Neural cell (in vitro differentiated cells): ENCODE measurements at regions not wholly inside any gene's neighbourhood (a gene's known extent, or its start where the extent isn't known, plus 50 kb on each side); places are given as distances from the start of the nearest gene placed in this dataset.

Experiments
- CTCF ChIP-seq: fragments of 450-650 bp; IDR thresholded peaks from 2 replicates; pipeline ENCODE4 v1.5.1; 2014; ENCODE audit warnings: antibody characterized with exemption, mild to moderate bottlenecking, moderate library complexity; ENCODE audit not compliant: poor library complexity, severe bottlenecking
- EP300 ChIP-seq: fragments of 450-650 bp; conservative IDR thresholded peaks from 2 replicates; pipeline ENCODE4 v1.6.1; 2014; ENCODE audit warnings: antibody characterized with exemption, mild to moderate bottlenecking, moderate library complexity; ENCODE audit not compliant: poor library complexity, severe bottlenecking
- EZH2 ChIP-seq: fragments of 200-600, 300-800 bp; shearing (Covaris generic), sonication (generic); IDR thresholded peaks from 2 replicates; pipeline ENCODE4 v1.6.1; 2014; ENCODE audit warnings: antibody characterized with exemption, low read length, borderline replicate concordance, mild to moderate bottlenecking; ENCODE audit not compliant: insufficient read depth, poor library complexity, severe bottlenecking
- MXI1 ChIP-seq: fragments of 450-650 bp; conservative IDR thresholded peaks from 2 replicates; pipeline ENCODE4 v1.6.1; 2014; ENCODE audit warnings: antibody characterized with exemption, mild to moderate bottlenecking; ENCODE audit not compliant: poor library complexity, severe bottlenecking
- POLR2AphosphoS5 ChIP-seq: IDR thresholded peaks from 2 replicates; pipeline ENCODE4 v1.6.1; 2012
- RAD21 ChIP-seq: fragments of 450-650 bp; conservative IDR thresholded peaks from 2 replicates; pipeline ENCODE4 v1.6.1; 2014; ENCODE audit warnings: antibody characterized with exemption, mild to moderate bottlenecking, moderate library complexity
- REST ChIP-seq: IDR thresholded peaks from 2 replicates; pipeline ENCODE4 v1.6.1; 2012; ENCODE audit warnings: borderline replicate concordance

GRCh38 chr3:64992530-64993285, 304.9 kb upstream of the ADAMTS9 start:
- no peak for TF ChIP-seq POLR2AphosphoS5
- TF ChIP-seq CTCF: no peak
- no peak for TF ChIP-seq EP300
- TF ChIP-seq RAD21: no peak
- no peak for TF ChIP-seq EZH2
- no peak for TF ChIP-seq MXI1
- no peak for TF ChIP-seq REST
